Liver (tissue), 8 donors: ENCODE measurements at regions not wholly inside any gene's neighbourhood (a gene's known extent, or its start where the extent isn't known, plus 50 kb on each side); places are given as distances from the start of the nearest gene placed in this dataset.

Source experiments
- DNase-seq: peaks from one replicate; pipeline ENCODE4 v3.0.0-alpha.2; 2017; ENCODE audit warnings: low spot score
- H3K27ac ChIP-seq, 2 donors: one replicate each; pipeline ENCODE4 v1.7.0; 2013; ENCODE audit warnings: inconsistent platforms in 2 of 2, low read length in 2 of 2, control low read depth in 1 of 2, low read depth in 1 of 2, mild to moderate bottlenecking in 1 of 2
- H3K27me3 ChIP-seq, 4 donors: one replicate each; pipeline versions ENCODE4 v1.6.1 to v1.7.0; 2013; ENCODE audit warnings: low read length in 3 of 4, inconsistent platforms in 1 of 4, mild to moderate bottlenecking in 1 of 4, moderate library complexity in 1 of 4; ENCODE audit not compliant: control insufficient read depth in 4 of 4, insufficient read depth in 4 of 4
- H3K36me3 ChIP-seq, 4 donors: one replicate each; pipeline versions ENCODE4 v1.6.1 to v1.7.0; 2013; ENCODE audit warnings: low read length in 3 of 4, mild to moderate bottlenecking in 3 of 4, low read depth in 1 of 4, moderate library complexity in 1 of 4; ENCODE audit not compliant: control insufficient read depth in 4 of 4, insufficient read depth in 3 of 4
- H3K4me1 ChIP-seq, 4 donors: one replicate each; pipeline versions ENCODE4 v1.6.1 to v1.7.0; 2013; ENCODE audit warnings: low read length in 3 of 4, mild to moderate bottlenecking in 3 of 4, moderate library complexity in 1 of 4; ENCODE audit not compliant: control insufficient read depth in 4 of 4, insufficient read depth in 4 of 4
- H3K4me3 ChIP-seq, 3 donors: one replicate each; pipeline versions ENCODE4 v1.6.1 to v1.7.0; 2013; ENCODE audit warnings: low read length in 3 of 3, control low read depth in 1 of 3, low read depth in 1 of 3, mild to moderate bottlenecking in 1 of 3
- H3K9ac ChIP-seq, 2 donors: one replicate each; pipeline ENCODE4 v1.7.0; 2013; ENCODE audit warnings: low read length in 2 of 2, mild to moderate bottlenecking in 2 of 2, moderate library complexity in 2 of 2, control low read depth in 1 of 2, low read depth in 1 of 2
- H3K9me3 ChIP-seq, 4 donors: one replicate each; pipeline versions ENCODE4 v1.6.1 to v1.7.0; 2013; ENCODE audit warnings: low read length in 3 of 4; ENCODE audit not compliant: control insufficient read depth in 4 of 4
- ATF3 ChIP-seq: IDR thresholded peaks from 2 replicates; pipeline ENCODE4 v1.6.1; 2016; ENCODE audit warnings: antibody characterized with exemption
- CTCF ChIP-seq: fragments of 150-350 bp; IDR thresholded peaks from 2 replicates; pipeline ENCODE4 v1.5.1; 2017; ENCODE audit warnings: improper control_type of control experiment, low read depth, low read length; ENCODE audit not compliant: missing input control
- EGR1 ChIP-seq, 2 donors: IDR thresholded peaks; 2 replicates each; pipeline ENCODE4 v1.6.1; 2016 to 2018; ENCODE audit warnings: antibody characterized with exemption in 2 of 2, low read depth in 2 of 2
- FOXA2 ChIP-seq: IDR thresholded peaks from 2 replicates; pipeline ENCODE4 v1.6.1; 2016; ENCODE audit warnings: antibody characterized with exemption
- HNF4A ChIP-seq, 2 donors: conservative IDR thresholded peaks; 2 replicates each; pipeline ENCODE4 v1.6.1; 2016; ENCODE audit warnings: antibody characterized with exemption in 2 of 2, mild to moderate bottlenecking in 2 of 2
- HNF4G ChIP-seq: IDR thresholded peaks from 2 replicates; pipeline ENCODE4 v1.6.1; 2016; ENCODE audit warnings: antibody characterized with exemption
- JUND ChIP-seq, 2 donors: IDR thresholded peaks; 2 replicates each; pipeline ENCODE4 v1.6.1; 2016; ENCODE audit warnings: antibody characterized with exemption in 2 of 2
- MAX ChIP-seq: IDR thresholded peaks from 2 replicates; pipeline ENCODE4 v1.6.1; 2016; ENCODE audit warnings: antibody characterized with exemption
- NR2F2 ChIP-seq: IDR thresholded peaks from 2 replicates; pipeline ENCODE4 v1.6.1; 2016; ENCODE audit warnings: antibody characterized with exemption
- RAD21 ChIP-seq, 2 donors: IDR thresholded peaks; 2 replicates each; pipeline ENCODE4 v1.6.1; 2016; ENCODE audit warnings: antibody characterized with exemption in 2 of 2, mild to moderate bottlenecking in 2 of 2
- RXRA ChIP-seq, 2 donors: IDR thresholded peaks; 2 replicates each; pipeline ENCODE4 v1.6.1; 2017 to 2018; ENCODE audit warnings: antibody characterized with exemption in 2 of 2, mild to moderate bottlenecking in 1 of 2
- SP1 ChIP-seq: IDR thresholded peaks from 2 replicates; pipeline ENCODE4 v1.6.1; 2018; ENCODE audit warnings: antibody characterized with exemption, mild to moderate bottlenecking
- TAF1 ChIP-seq: conservative IDR thresholded peaks from 2 replicates; pipeline ENCODE4 v1.6.1; 2016; ENCODE audit warnings: antibody characterized with exemption, mild to moderate bottlenecking
- ZBTB33 ChIP-seq: IDR thresholded peaks from 2 replicates; pipeline ENCODE4 v1.6.1; 2016; ENCODE audit warnings: antibody characterized with exemption
- WGBS: extraction: QIAGEN DNeasy Blood & Tissue Kit; methylation state at CpG from one replicate; pipeline ENCODE4 v1.1.7; 2013; 5-methylcytosine and 5-hydroxymethylcytosine counted together
- donor health status: healthy.
- donor health status: healthy.
- donor health status: healthy.
- donor health status: healthy.
- donor health status: healthy.

GRCh38 chr10:130370721-130371120, 234.5 kb downstream of the GLRX3 start:
- WGBS, result 70% methylated on average over 10 of the region's 10 CpGs
- no peak overlapping the region for H3K4me3 ChIP-seq
- no peak overlapping the region for H3K27ac ChIP-seq
- no peaks in the 10 kb centered on the region for H3K4me1 ChIP-seq
- DNase-seq, result no peak
- no peaks in the 10 kb centered on the region for H3K36me3 ChIP-seq
- H3K9me3 ChIP-seq, result no peaks in the 10 kb centered on the region
- H3K9ac ChIP-seq, result no peak overlapping the region
- H3K27me3 ChIP-seq, result no peaks in the 10 kb centered on the region
- no peak for TF ChIP-seq JUND (IDR thresholded peaks at IDR 0.05)
- no peak for TF ChIP-seq FOXA2

GRCh38 chr10:130371156-130371555, 235.0 kb downstream of the GLRX3 start:
- no peaks in the 10 kb centered on the region for H3K27me3 ChIP-seq
- no peaks in the 10 kb centered on the region for H3K36me3 ChIP-seq
- no peak overlapping the region for H3K27ac ChIP-seq
- no peak overlapping the region for H3K4me3 ChIP-seq
- 75% methylated on average over 6 of the region's 6 CpGs for WGBS
- DNase-seq, result no peak
- H3K9ac ChIP-seq, result no peak overlapping the region
- no peak for TF ChIP-seq NR2F2
- no peaks in the 10 kb centered on the region for H3K9me3 ChIP-seq
- no peaks in the 10 kb centered on the region for H3K4me1 ChIP-seq

- Histone ChIP-seq H3K4me1 (no peaks in the 10 kb centered on the region), H3K36me3 (no peaks in the 10 kb centered on the region), H3K27me3 (no peaks in the 10 kb centered on the region), H3K9ac (no peak overlapping the region), H3K9me3 (no peaks in the 10 kb centered on the region), H3K27ac (no peak overlapping the region), H3K4me3 (no peak overlapping the region)
- DNase-seq, result no peak
- 61% methylated on average over 16 of the region's 16 CpGs for WGBS
- TF ChIP-seq SP1, result no peak
- no peak for TF ChIP-seq CTCF
- TF ChIP-seq NR2F2, result no peak
Observed at GRCh38 chr10:130371666-130372065, 235.5 kb downstream of the GLRX3 start.

- DNase-seq, result no peak
- Histone ChIP-seq H3K36me3 (no peaks in the 10 kb centered on the region), H3K27ac (no peak overlapping the region), H3K9ac (no peak overlapping the region), H3K27me3 (no peaks in the 10 kb centered on the region), H3K4me3 (no peak overlapping the region), H3K4me1 (no peaks in the 10 kb centered on the region), H3K9me3 (no peaks in the 10 kb centered on the region)
- 88% methylated on average over 11 of the region's 11 CpGs for WGBS
- TF ChIP-seq FOXA2, result no peak
- no peak for TF ChIP-seq CTCF
- no peak for TF ChIP-seq NR2F2
- TF ChIP-seq JUND (IDR thresholded peaks at IDR 0.05), result no peak
- no peak for TF ChIP-seq RXRA (IDR thresholded peaks at IDR 0.05)
- no peak for TF ChIP-seq ZBTB33
- no peak for TF ChIP-seq MAX
- TF ChIP-seq ATF3, result no peak
- no peak for TF ChIP-seq EGR1 (IDR thresholded peaks at IDR 0.05; ENCODE audit: low read depth in 2 of 2)
- no peak for TF ChIP-seq RAD21 (IDR thresholded peaks at IDR 0.05)
- TF ChIP-seq HNF4A (conservative IDR thresholded peaks at IDR 0.05), result no peak
- no peak for TF ChIP-seq HNF4G
- no peak for TF ChIP-seq SP1
- TF ChIP-seq TAF1, result no peak
Observed at GRCh38 chr10:130372222-130372621, 236.0 kb downstream of the GLRX3 start.
